Activated T-helper 1 cell treated with anti-CD3 and anti-CD28 coated beads, Interleukin-12 subunit alpha, Interleukin-12 subunit beta, Interleukin-2, Interleukin-4 antibody, amounts not matched to agents 30 ng/mL and 10 ng/mL and 1 ng/mL, durations not matched to agents 14 hours and 24 hours and 36 hours (primary cell): ENCODE measurements at regions not wholly inside any gene's neighbourhood (a gene's known extent, or its start where the extent isn't known, plus 50 kb on each side); places are given as distances from the start of the nearest gene placed in this dataset.

ENCODE experiments used
- DNase-seq: peaks from one replicate; pipeline ENCODE4 v3.0.0; 2021; ENCODE audit warnings: low spot score
- H3K27ac Mint-ChIP-seq: one replicate; pipeline ENCODE4 v1.8.0; 2021; ENCODE audit warnings: mild to moderate bottlenecking, mixed read lengths
- H3K27me3 Mint-ChIP-seq: one replicate; pipeline ENCODE4 v1.8.0; 2022; ENCODE audit warnings: mild to moderate bottlenecking, moderate library complexity, mixed read lengths; ENCODE audit not compliant: insufficient read depth
- H3K36me3 Mint-ChIP-seq: one replicate; pipeline ENCODE4 v1.8.0; 2021; ENCODE audit warnings: low read depth, mixed read lengths
- H3K4me1 Mint-ChIP-seq: one replicate; pipeline ENCODE4 v1.8.0; 2021; ENCODE audit warnings: low read depth, mixed read lengths
- H3K4me3 Mint-ChIP-seq: one replicate; pipeline ENCODE4 v1.8.0; 2021; ENCODE audit warnings: mild to moderate bottlenecking, moderate library complexity, mixed read lengths
- H3K9me3 Mint-ChIP-seq: one replicate; pipeline ENCODE4 v1.8.0; 2021; ENCODE audit warnings: mixed read lengths
- intact Hi-C: fragments of 100-400 bp; cut with micrococcal nuclease; formaldehyde crosslinking; loops from one replicate; pipeline ENCODE4 v1.15.1; 2024

DNA sequence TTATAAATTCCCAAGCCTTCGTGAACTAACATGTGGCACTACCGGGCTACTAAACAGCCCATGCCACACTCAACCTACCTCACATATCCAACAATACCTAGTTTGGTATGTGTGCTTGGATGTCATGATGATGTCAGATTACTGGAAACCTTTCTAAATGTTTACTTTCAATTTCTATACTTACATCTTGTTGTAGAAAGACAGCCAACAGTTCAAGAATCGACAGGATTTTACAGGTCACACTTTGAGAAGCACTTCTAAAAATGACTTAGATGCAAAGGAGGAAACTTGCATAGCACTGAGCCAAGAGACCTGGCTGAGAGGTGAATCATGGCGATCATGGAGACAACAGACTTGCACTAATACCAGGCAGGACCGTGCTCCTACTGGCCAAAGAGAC lies 209.9 kb downstream of the COL4A1 start:
- H3K4me3 Mint-ChIP-seq: no peak overlapping the region
- no peak for DNase-seq
- peaks cover 11% of the 10 kb centered on the region for H3K9me3 Mint-ChIP-seq
- intact Hi-C loops: no loop called here
- peaks cover 7% of the 10 kb centered on the region for H3K4me1 Mint-ChIP-seq
- H3K27me3 Mint-ChIP-seq: peaks cover 3% of the 10 kb centered on the region
- no peak overlapping the region for H3K27ac Mint-ChIP-seq
- no peaks in the 10 kb centered on the region for H3K36me3 Mint-ChIP-seq

- Mint-ChIP-seq H3K4me3 (no peak overlapping the region), H3K27me3 (peaks cover 3% of the 10 kb centered on the region), H3K36me3 (no peaks in the 10 kb centered on the region), H3K9me3 (no peaks in the 10 kb centered on the region), H3K4me1 (peaks cover 7% of the 10 kb centered on the region), H3K27ac (no peak overlapping the region)
- intact Hi-C loops: no loop called here
- DNase-seq: no peak
These were observed 214.1 kb downstream of the COL4A1 start for GRCh38 chr13:110092831-110093247.

GRCh38 chr13:110089815-110090214 lies 217.1 kb downstream of the COL4A1 start:
- H3K4me3 Mint-ChIP-seq: no peak overlapping the region
- intact Hi-C loops: no loop called here
- H3K36me3 Mint-ChIP-seq: no peaks in the 10 kb centered on the region
- peaks cover 6% of the 10 kb centered on the region for H3K4me1 Mint-ChIP-seq
- H3K27me3 Mint-ChIP-seq: peaks cover 3% of the 10 kb centered on the region
- H3K9me3 Mint-ChIP-seq: no peaks in the 10 kb centered on the region
- DNase-seq: no peak
- no peak overlapping the region for H3K27ac Mint-ChIP-seq

DNA sequence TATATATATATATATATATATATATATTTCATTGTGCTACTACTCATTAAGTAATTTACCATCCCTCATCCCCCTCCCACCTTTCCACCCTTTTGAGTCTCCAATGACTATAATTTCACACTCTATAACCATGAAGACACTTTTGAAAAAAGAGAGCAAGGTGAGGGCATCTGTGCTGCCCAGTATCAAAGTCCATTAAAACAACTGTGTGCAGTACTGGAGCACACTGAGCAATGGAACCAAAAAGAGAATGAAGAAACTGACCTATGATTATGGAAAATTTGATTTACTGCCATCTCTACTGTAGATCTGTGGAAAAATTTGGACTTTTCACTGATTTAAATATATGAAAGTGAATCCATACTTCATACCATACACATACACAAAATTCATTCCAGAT lies 217.9 kb downstream of the COL4A1 start:
- Mint-ChIP-seq H3K27ac (no peak overlapping the region), H3K4me3 (no peak overlapping the region), H3K27me3 (peaks cover 2% of the 10 kb centered on the region), H3K4me1 (no peaks in the 10 kb centered on the region), H3K36me3 (no peaks in the 10 kb centered on the region), H3K9me3 (no peaks in the 10 kb centered on the region)
- intact Hi-C loops: no loop called here
- no peak for DNase-seq

- Mint-ChIP-seq H3K9me3 (no peaks in the 10 kb centered on the region), H3K27ac (no peak overlapping the region), H3K4me3 (no peak overlapping the region), H3K4me1 (no peaks in the 10 kb centered on the region), H3K27me3 (no peaks in the 10 kb centered on the region), H3K36me3 (no peaks in the 10 kb centered on the region)
- intact Hi-C loops: no loop called here
- DNase-seq: no peak
These were observed 233.0 kb downstream of the COL4A1 start for GRCh38 chr13:110073982-110074381.

GRCh38 chr13:110070511-110071120 lies 236.3 kb downstream of the COL4A1 start:
- Mint-ChIP-seq H3K4me3 (no peak overlapping the region), H3K27me3 (no peaks in the 10 kb centered on the region), H3K36me3 (no peaks in the 10 kb centered on the region), H3K9me3 (no peaks in the 10 kb centered on the region), H3K27ac (no peak overlapping the region), H3K4me1 (no peaks in the 10 kb centered on the region)
- DNase-seq: no peak
- intact Hi-C loops: no loop called here

DNA sequence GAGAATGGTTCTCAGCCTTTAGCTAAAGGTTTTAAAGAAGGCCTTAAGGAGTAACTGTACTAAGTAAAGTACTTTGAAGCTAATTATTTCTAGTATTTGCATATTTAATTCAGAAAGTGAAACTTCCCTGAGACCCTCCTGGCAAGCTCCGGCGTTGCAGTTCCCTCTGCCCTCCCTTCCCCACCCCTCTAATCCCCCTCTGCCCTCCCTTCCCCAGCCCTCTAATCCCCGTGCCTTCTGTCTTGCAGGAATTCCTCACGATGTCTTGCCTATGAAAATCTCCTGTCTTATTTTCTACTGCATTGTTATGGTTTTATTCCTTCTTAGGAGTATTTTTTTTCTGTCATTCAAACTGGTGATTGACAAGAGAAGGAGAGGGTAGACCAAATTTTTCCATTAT lies 236.9 kb downstream of the COL4A1 start:
- intact Hi-C loops: no loop called here
- Mint-ChIP-seq H3K36me3 (no peaks in the 10 kb centered on the region), H3K27me3 (no peaks in the 10 kb centered on the region), H3K27ac (no peak overlapping the region), H3K4me1 (no peaks in the 10 kb centered on the region), H3K4me3 (no peak overlapping the region), H3K9me3 (no peaks in the 10 kb centered on the region)
- no peak for DNase-seq

DNA sequence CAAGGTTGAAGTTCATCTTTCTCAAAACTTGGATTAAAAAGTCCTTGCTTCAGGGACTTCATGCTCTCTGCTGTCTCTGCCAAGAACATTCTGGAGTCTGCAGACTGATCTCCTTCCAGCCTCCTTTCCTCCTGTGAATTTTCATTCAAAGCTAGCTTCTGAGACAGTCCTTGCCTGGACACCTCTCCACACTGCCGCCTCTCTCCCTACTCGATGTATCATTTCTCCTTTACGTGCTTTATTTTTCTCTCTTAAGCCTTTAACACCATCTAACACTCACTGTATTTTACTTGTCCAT lies 238.8 kb downstream of the COL4A1 start:
- no peaks in the 10 kb centered on the region for H3K36me3 Mint-ChIP-seq
- H3K27ac Mint-ChIP-seq: no peak overlapping the region
- no peak for DNase-seq
- intact Hi-C loops: no loop called here
- no peak overlapping the region for H3K4me3 Mint-ChIP-seq
- H3K27me3 Mint-ChIP-seq: no peaks in the 10 kb centered on the region
- no peaks in the 10 kb centered on the region for H3K4me1 Mint-ChIP-seq
- H3K9me3 Mint-ChIP-seq: no peaks in the 10 kb centered on the region

DNA sequence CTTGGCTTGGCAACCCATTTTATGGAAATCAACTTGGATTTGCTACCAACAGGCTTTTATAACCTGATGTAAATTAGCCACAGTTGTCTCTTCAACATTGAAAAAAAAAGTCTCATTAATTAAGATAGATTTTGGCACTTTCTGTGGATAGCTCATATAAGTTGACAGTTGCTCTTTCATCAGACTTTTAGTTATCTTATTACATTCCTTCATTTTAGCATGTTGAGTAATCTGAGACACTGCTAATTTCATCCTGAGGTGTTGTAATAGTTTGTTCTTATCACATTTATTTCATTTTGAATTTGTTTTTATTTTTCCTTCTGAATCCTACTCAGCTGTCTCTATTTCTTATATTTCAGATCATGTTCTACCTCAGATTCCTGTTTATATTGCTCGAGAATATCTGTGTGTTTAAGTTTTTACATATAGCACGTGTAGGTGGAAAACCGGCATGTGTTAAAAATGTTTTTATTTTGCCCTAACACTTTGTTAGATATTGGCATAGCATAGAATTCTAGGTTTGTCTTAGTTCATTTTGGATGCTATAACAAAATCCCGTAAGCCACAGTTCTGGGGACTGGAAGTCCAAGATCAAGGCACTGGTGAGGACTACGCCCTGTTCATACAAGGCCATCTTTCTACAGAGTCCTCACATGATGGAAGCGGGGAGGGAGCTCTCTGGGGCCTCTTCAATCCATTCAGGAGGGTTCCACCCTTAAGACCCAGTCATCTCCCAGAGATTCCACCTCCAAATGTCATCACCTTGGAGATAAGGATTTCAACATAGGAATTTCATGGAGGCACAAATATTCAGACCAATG lies 239.4 kb downstream of the COL4A1 start:
- no peaks in the 10 kb centered on the region for H3K36me3 Mint-ChIP-seq
- intact Hi-C loops: no loop called here
- H3K27ac Mint-ChIP-seq: no peak overlapping the region
- no peaks in the 10 kb centered on the region for H3K9me3 Mint-ChIP-seq
- H3K4me1 Mint-ChIP-seq: no peaks in the 10 kb centered on the region
- H3K27me3 Mint-ChIP-seq: no peaks in the 10 kb centered on the region
- no peak overlapping the region for H3K4me3 Mint-ChIP-seq
- no peak for DNase-seq

DNA sequence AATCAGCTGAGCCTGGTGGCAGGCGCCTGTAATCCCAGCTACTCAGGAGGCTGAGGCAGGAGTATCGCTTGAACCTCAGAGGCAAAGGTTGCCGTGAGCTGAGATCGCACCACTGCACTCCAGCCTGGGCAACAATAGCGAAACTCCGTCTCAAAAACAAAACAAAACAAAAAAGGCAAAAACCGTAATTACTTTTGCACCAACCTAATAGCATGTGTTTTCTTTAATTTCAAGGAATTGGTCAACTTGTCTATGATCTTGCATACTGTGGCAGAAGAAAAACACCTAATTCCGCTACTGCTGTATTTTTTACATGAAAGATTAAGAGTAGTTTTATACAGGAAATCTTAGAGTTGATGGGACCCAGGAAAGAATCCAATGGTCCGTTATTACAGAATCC lies 241.2 kb downstream of the COL4A1 start:
- Mint-ChIP-seq H3K36me3 (no peaks in the 10 kb centered on the region), H3K9me3 (no peaks in the 10 kb centered on the region), H3K27me3 (no peaks in the 10 kb centered on the region), H3K27ac (no peak overlapping the region), H3K4me3 (no peak overlapping the region), H3K4me1 (no peaks in the 10 kb centered on the region)
- intact Hi-C loops: no loop called here
- DNase-seq: no peak

DNA sequence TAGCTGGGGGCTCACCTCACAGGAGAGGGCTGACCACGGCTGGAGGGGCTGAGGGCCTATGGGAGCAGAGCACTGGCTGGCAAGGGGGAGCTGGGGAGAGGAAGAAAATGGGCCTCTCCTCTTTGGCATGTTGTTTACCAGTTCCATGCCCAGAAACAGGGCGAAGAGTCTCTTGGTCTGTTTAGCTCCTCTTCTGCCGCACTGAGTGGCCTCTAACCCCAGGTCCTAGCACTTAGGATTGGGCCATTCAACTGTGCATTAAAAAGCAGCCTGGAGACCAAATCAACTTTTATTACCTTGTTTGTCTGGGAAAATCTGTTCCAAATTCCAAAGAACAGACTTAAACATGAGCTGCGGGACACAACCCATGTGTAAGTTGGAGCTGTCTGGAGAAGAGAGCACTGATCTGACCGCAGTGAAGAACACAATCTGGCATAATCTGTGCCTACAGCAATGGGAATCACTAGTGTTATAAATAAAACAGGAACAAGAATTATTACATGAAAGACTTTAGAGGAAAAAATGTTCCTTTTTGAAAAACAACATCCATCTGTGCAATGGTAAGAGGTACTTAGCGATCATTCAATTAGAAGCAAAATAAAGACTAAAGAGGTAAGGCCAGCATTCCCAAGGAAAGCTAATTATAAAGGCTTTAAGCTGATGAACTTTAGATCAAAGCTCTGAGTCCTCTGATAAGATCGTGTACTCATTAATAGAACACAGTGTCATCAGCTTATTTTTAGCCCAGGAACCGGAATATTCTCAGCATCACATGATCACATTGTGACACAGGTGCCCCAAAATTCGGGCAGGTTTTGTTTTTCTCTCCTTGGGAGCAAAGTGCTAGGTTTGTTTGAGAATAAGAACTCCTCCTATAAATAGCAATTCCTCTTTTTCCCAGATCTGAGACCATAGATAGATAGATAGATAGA lies 243.2 kb downstream of the COL4A1 start:
- no peaks in the 10 kb centered on the region for H3K36me3 Mint-ChIP-seq
- intact Hi-C loops: no loop called here
- H3K4me3 Mint-ChIP-seq: no peak overlapping the region
- no peak overlapping the region for H3K27ac Mint-ChIP-seq
- H3K9me3 Mint-ChIP-seq: no peaks in the 10 kb centered on the region
- H3K4me1 Mint-ChIP-seq: no peaks in the 10 kb centered on the region
- H3K27me3 Mint-ChIP-seq: no peaks in the 10 kb centered on the region
- DNase-seq: no peak

GRCh38 chr13:110062777-110063442 lies 244.0 kb downstream of the COL4A1 start:
- Mint-ChIP-seq H3K4me1 (no peaks in the 10 kb centered on the region), H3K9me3 (no peaks in the 10 kb centered on the region), H3K36me3 (no peaks in the 10 kb centered on the region), H3K4me3 (no peak overlapping the region), H3K27me3 (no peaks in the 10 kb centered on the region), H3K27ac (no peak overlapping the region)
- DNase-seq: no peak
- intact Hi-C loops: no loop called here
